BJ (cell line): ENCODE measurements at regions not wholly inside any gene's neighbourhood (a gene's known extent, or its start where the extent isn't known, plus 50 kb on each side); places are given as distances from the start of the nearest gene placed in this dataset.

ENCODE experiments used
- CTCF ChIA-PET: fragments of 350-600 bp; formaldehyde crosslinking; extraction: SDS; loops from one replicate; lab custom pipeline; 2021; ENCODE audit warnings: antibody characterized with exemption, inconsistent platforms; lab: Yijun Ruan, JAX
- POLR2A ChIA-PET: fragments of 300-600 bp; sonication (Branson Sonifier 250); formaldehyde crosslinking; extraction: SDS; loops from one replicate; lab custom pipeline; 2021; ENCODE audit warnings: antibody characterized with exemption; lab: Charles Lee
- DNase-seq: peaks from one replicate; pipeline ENCODE4 v3.0.0-alpha.2; 2011; ENCODE audit warnings: low read depth
- H3K27me3 ChIP-seq: 2 replicates; pipeline ENCODE4 v1.6.0; 2011; ENCODE audit warnings: low read length; ENCODE audit not compliant: control insufficient read depth, insufficient read depth
- H3K36me3 ChIP-seq: 2 replicates; pipeline ENCODE4 v1.5.1; 2011; ENCODE audit warnings: low read length; ENCODE audit not compliant: control insufficient read depth, insufficient read depth
- H3K4me3 ChIP-seq: 2 replicates; pipeline ENCODE4 v1.5.1; 2011; ENCODE audit warnings: low read depth, mild to moderate bottlenecking, control low read depth, low read length
- CTCF ChIP-seq: IDR thresholded peaks from 2 replicates; pipeline ENCODE4 v1.5.1; 2011; ENCODE audit warnings: low read depth, mild to moderate bottlenecking, control low read depth, inconsistent platforms, low read length, moderate library complexity; ENCODE audit not compliant: insufficient read depth

GRCh38 chr4:67141586-67141985, 403.7 kb downstream of the CENPC start:
- H3K27me3 ChIP-seq: no peaks in the 10 kb centered on the region
- CTCF ChIA-PET: no interaction called here
- no peak for TF ChIP-seq CTCF

GRCh38 chr4:67134616-67135015, 410.7 kb downstream of the CENPC start:
- TF ChIP-seq CTCF: no peak
- Histone ChIP-seq H3K4me3 (no peak overlapping the region), H3K36me3 (no peaks in the 10 kb centered on the region), H3K27me3 (no peaks in the 10 kb centered on the region)
- CTCF ChIA-PET: no interaction called here
- no peak for DNase-seq
- POLR2A ChIA-PET: no interaction called here

More at GRCh38 chr4:67141586-67141985, 403.7 kb downstream of the CENPC start:
- DNase-seq: no peak
- no peaks in the 10 kb centered on the region for H3K36me3 ChIP-seq
- no peak overlapping the region for H3K4me3 ChIP-seq
- POLR2A ChIA-PET: no interaction called here

- Histone ChIP-seq H3K27me3 (no peaks in the 10 kb centered on the region), H3K4me3 (no peak overlapping the region), H3K36me3 (no peaks in the 10 kb centered on the region)
- ChIA-PET POLR2A (no interaction called here), CTCF (no interaction called here)
- DNase-seq: no peak
- TF ChIP-seq CTCF: no peak
Observed at GRCh38 chr4:67133162-67133561, 412.1 kb downstream of the CENPC start.

- no peaks in the 10 kb centered on the region for H3K27me3 ChIP-seq
- TF ChIP-seq CTCF: no peak
- no peak for DNase-seq
- ChIA-PET CTCF (no interaction called here), POLR2A (no interaction called here)
- H3K4me3 ChIP-seq: no peak overlapping the region
- no peaks in the 10 kb centered on the region for H3K36me3 ChIP-seq
Observed at GRCh38 chr4:67131224-67131623, 414.1 kb downstream of the CENPC start.

- Histone ChIP-seq H3K27me3 (no peaks in the 10 kb centered on the region), H3K36me3 (no peaks in the 10 kb centered on the region), H3K4me3 (no peak overlapping the region)
- TF ChIP-seq CTCF: no peak
- ChIA-PET CTCF (no interaction called here), POLR2A (no interaction called here)
- no peak for DNase-seq
Observed at GRCh38 chr4:67130411-67130810, 414.9 kb downstream of the CENPC start.
